OCI-LY7 (cell line): ENCODE measurements at regions not wholly inside any gene's neighbourhood (a gene's known extent, or its start where the extent isn't known, plus 50 kb on each side); places are given as distances from the start of the nearest gene placed in this dataset.

Experiments
- BruUV-seq: library from RNA; stranded (reverse); fragments of 400-500 nt; replicated peaks from 2 replicates; lab custom pipeline; 2021; lab: Mats Ljungman, UMichigan
- CTCF ChIA-PET: fragments of 300-600 bp; sonication (Branson Sonifier 250); formaldehyde crosslinking; loops from one replicate; lab custom pipeline; 2022; ENCODE audit warnings: antibody characterized with exemption; ENCODE audit not compliant: unreplicated experiment; lab: Charles Lee
- POLR2A ChIA-PET: fragments of 300-600 bp; sonication (Branson Sonifier 250); formaldehyde crosslinking; loops from one replicate; lab custom pipeline; 2022; ENCODE audit warnings: antibody characterized with exemption; lab: Charles Lee
- DNase-seq: peaks from one replicate; pipeline ENCODE4 v3.0.0-alpha.2; 2015; ENCODE audit warnings: low spot score
- H2AFZ ChIP-seq: fragments of 200-600 bp; sonication (generic), shearing (Covaris generic); 2 replicates; pipeline ENCODE4 v1.6.1; 2014; ENCODE audit warnings: mild to moderate bottlenecking, antibody characterized with exemption, low read length, moderate library complexity
- H3K27ac ChIP-seq: fragments of 200-600 bp; sonication (generic); 2 replicates; pipeline ENCODE4 v1.5.1; 2014; ENCODE audit warnings: mixed run types, low read depth, mild to moderate bottlenecking, moderate library complexity, low read length, inconsistent platforms; ENCODE audit not compliant: poor library complexity, severe bottlenecking
- H3K36me3 ChIP-seq: fragments of 200-600 bp; sonication (generic); 2 replicates; pipeline ENCODE4 v1.6.1; 2014; ENCODE audit warnings: mild to moderate bottlenecking, antibody characterized with exemption, low read length, moderate library complexity, mixed read lengths; ENCODE audit not compliant: insufficient read depth
- H3K4me1 ChIP-seq: fragments of 200-600 bp; sonication (generic); 2 replicates; pipeline ENCODE4 v1.5.1; 2014; ENCODE audit warnings: mild to moderate bottlenecking, low read length; ENCODE audit not compliant: insufficient read depth, poor library complexity, severe bottlenecking
- H3K4me2 ChIP-seq: fragments of 200-600 bp; sonication (generic); 2 replicates; pipeline ENCODE4 v1.6.1; 2014; ENCODE audit warnings: mild to moderate bottlenecking, low read length
- H3K4me3 ChIP-seq: fragments of 200-600 bp; sonication (generic); 2 replicates; pipeline ENCODE4 v1.5.1; 2014; ENCODE audit warnings: mild to moderate bottlenecking, low read depth, low read length; ENCODE audit not compliant: poor library complexity, severe bottlenecking
- H3K79me2 ChIP-seq: fragments of 200-600 bp; sonication (generic); 2 replicates; pipeline ENCODE4 v1.6.1; 2016; ENCODE audit warnings: low read depth, mild to moderate bottlenecking, low read length, moderate library complexity, mixed read lengths; ENCODE audit not compliant: insufficient read depth
- H3K9me2 ChIP-seq: fragments of 200-600 bp; sonication (generic); 2 replicates; pipeline ENCODE4 v1.6.1; 2016; ENCODE audit warnings: mild to moderate bottlenecking, low read length, mixed read lengths; ENCODE audit not compliant: insufficient read depth
- H3K9me3 ChIP-seq: fragments of 200-600 bp; sonication (generic); 2 replicates; pipeline ENCODE4 v1.6.1; 2014; ENCODE audit warnings: mild to moderate bottlenecking, mixed run types, low read length, mixed read lengths
- H4K20me1 ChIP-seq: fragments of 200-600 bp; sonication (generic); 2 replicates; pipeline ENCODE4 v1.6.1; 2014; ENCODE audit warnings: mild to moderate bottlenecking, antibody characterized with exemption, low read length, moderate library complexity, mixed read lengths; ENCODE audit not compliant: insufficient read depth
- EZH2phosphoT487 ChIP-seq: fragments of 200-600 bp; sonication (generic); IDR thresholded peaks from 2 replicates; pipeline ENCODE4 v1.6.1; 2018; ENCODE audit warnings: low read depth, borderline replicate concordance, mild to moderate bottlenecking, mixed run types, antibody characterized with exemption, low read length, moderate library complexity, mixed read lengths
- intact Hi-C: fragments of 100-400 bp; cut with micrococcal nuclease; formaldehyde crosslinking; loops from one replicate; pipeline ENCODE4 v1.10.0; 2022; ENCODE audit not compliant: unreplicated experiment
- TF ChIP-seq, protein P1 (sequence below): fragments of 200-600 bp; sonication (generic); conservative IDR thresholded peaks from 2 replicates; pipeline ENCODE4 v1.5.1; 2014; ENCODE audit warnings: mild to moderate bottlenecking, antibody characterized with exemption, low read length, moderate library complexity, mixed read lengths

GRCh38 chr6:54681987-54682386 lies 164.6 kb upstream of the FAM83B start:
- Histone ChIP-seq H3K79me2 (no peaks in the 10 kb centered on the region), H3K27ac (no peak overlapping the region), H3K4me1 (no peaks in the 10 kb centered on the region), H3K9me3 (no peaks in the 10 kb centered on the region), H2AFZ (no peak overlapping the region), H3K4me2 (no peak overlapping the region), H3K4me3 (no peak overlapping the region), H3K36me3 (no peaks in the 10 kb centered on the region), H4K20me1 (no peaks in the 10 kb centered on the region), H3K9me2 (no peaks in the 10 kb centered on the region)
- ChIA-PET POLR2A (no interaction called here), CTCF (interaction anchor here (0.6 kb wide), 1 partner anchor 234 kb away, joined by 3 read pairs; no protein-coding TSS in a partner anchor)
- DNase-seq, result no peak
- no TSS peak for BruUV-seq
- no peak for TF ChIP-seq EZH2phosphoT487
- TF ChIP-seq, protein P1, sequence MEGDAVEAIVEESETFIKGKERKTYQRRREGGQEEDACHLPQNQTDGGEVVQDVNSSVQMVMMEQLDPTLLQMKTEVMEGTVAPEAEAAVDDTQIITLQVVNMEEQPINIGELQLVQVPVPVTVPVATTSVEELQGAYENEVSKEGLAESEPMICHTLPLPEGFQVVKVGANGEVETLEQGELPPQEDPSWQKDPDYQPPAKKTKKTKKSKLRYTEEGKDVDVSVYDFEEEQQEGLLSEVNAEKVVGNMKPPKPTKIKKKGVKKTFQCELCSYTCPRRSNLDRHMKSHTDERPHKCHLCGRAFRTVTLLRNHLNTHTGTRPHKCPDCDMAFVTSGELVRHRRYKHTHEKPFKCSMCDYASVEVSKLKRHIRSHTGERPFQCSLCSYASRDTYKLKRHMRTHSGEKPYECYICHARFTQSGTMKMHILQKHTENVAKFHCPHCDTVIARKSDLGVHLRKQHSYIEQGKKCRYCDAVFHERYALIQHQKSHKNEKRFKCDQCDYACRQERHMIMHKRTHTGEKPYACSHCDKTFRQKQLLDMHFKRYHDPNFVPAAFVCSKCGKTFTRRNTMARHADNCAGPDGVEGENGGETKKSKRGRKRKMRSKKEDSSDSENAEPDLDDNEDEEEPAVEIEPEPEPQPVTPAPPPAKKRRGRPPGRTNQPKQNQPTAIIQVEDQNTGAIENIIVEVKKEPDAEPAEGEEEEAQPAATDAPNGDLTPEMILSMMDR, result no peak
- intact Hi-C loops, result no loop called here

GRCh38 chr6:54689620-54690019 lies 157.0 kb upstream of the FAM83B start:
- no peak overlapping the region for H2AFZ ChIP-seq
- no peaks in the 10 kb centered on the region for H4K20me1 ChIP-seq
- no peaks in the 10 kb centered on the region for H3K79me2 ChIP-seq
- intact Hi-C loops, result no loop called here
- no peaks in the 10 kb centered on the region for H3K9me2 ChIP-seq
- POLR2A ChIA-PET, result interaction anchor here (0.6 to 1.0 kb wide), 3 partner anchors 8 to 456 kb away, joined by 3 to 4 read pairs (median 3); no protein-coding TSS in a partner anchor
- TF ChIP-seq EZH2phosphoT487, result no peak
- TF ChIP-seq, protein P1, result no peak
- H3K9me3 ChIP-seq, result no peaks in the 10 kb centered on the region
- no peak for DNase-seq
- no peak overlapping the region for H3K4me3 ChIP-seq
- no peaks in the 10 kb centered on the region for H3K36me3 ChIP-seq
- CTCF ChIA-PET, result no interaction called here
- no TSS peak for BruUV-seq
- H3K4me1 ChIP-seq, result no peaks in the 10 kb centered on the region
- H3K27ac ChIP-seq, result no peak overlapping the region
- no peak overlapping the region for H3K4me2 ChIP-seq

DNA sequence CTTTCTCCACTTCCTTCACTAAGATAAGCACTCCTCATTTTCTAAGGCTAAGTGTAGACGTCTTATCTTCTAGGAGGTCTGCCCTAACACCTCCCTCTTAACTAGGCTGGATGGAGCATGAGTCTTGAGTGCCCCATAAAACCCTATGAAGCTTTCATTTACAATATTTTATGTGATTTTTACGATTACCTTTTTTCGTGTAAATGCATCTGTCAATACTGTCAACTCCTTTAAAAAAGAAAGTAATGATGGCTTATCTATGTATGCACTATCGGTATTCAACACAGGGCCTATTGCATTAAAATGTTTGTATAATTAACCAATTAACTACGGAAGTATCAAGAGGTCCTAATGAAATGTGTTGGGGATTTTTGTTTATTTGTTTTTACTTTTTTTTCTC lies 156.0 kb upstream of the FAM83B start:
- no peaks in the 10 kb centered on the region for H3K79me2 ChIP-seq
- no peaks in the 10 kb centered on the region for H4K20me1 ChIP-seq
- no peaks in the 10 kb centered on the region for H3K36me3 ChIP-seq
- no peaks in the 10 kb centered on the region for H3K4me1 ChIP-seq
- no peak for TF ChIP-seq EZH2phosphoT487
- H3K27ac ChIP-seq, result no peak overlapping the region
- no peak overlapping the region for H3K4me2 ChIP-seq
- CTCF ChIA-PET, result no interaction called here
- H3K9me2 ChIP-seq, result no peaks in the 10 kb centered on the region
- no TSS peak for BruUV-seq
- no peak overlapping the region for H3K4me3 ChIP-seq
- DNase-seq, result no peak
- POLR2A ChIA-PET, result interaction anchor here (0.9 kb wide), 1 partner anchor 13 kb away, joined by 3 read pairs; no protein-coding TSS in a partner anchor
- intact Hi-C loops, result no loop called here
- no peaks in the 10 kb centered on the region for H3K9me3 ChIP-seq
- H2AFZ ChIP-seq, result no peak overlapping the region
